Left lung (tissue), 4 donors: ENCODE measurements at regions not wholly inside any gene's neighbourhood (a gene's known extent, or its start where the extent isn't known, plus 50 kb on each side); places are given as distances from the start of the nearest gene placed in this dataset.

Experiments used
- ATAC-seq: fragments of 200-7000 bp; cut with Tn5 transposase; one replicate; pipeline ENCODE4 v1.9.1; 2020; ENCODE audit warnings: moderate library complexity
- DNase-seq, 4 donors: peaks; one replicate each; pipeline ENCODE4 v3.0.0-alpha.2; 2013 to 2020
- H3K27ac ChIP-seq, 2 donors: fragments of 200-600 bp; sonication (generic) in 1 of 2; one replicate each; pipeline versions ENCODE4 v1.5.0 to v1.8.0; 2020 to 2021
- H3K27me3 ChIP-seq, 2 donors: fragments of 200-600 bp; sonication (generic) in 1 of 2; one replicate each; pipeline versions ENCODE4 v1.5.0 to v1.8.0; 2020 to 2021
- H3K36me3 ChIP-seq, 2 donors: fragments of 200-600 bp; sonication (generic) in 1 of 2; one replicate each; pipeline versions ENCODE4 v1.5.0 to v1.8.0; 2020 to 2021
- H3K4me1 ChIP-seq, 2 donors: fragments of 200-600 bp; one replicate each; pipeline ENCODE4 v1.8.0; 2021
- H3K4me3 ChIP-seq, 2 donors: fragments of 200-600 bp; sonication (generic) in 1 of 2; one replicate each; pipeline versions ENCODE4 v1.5.0 to v1.8.0; 2020 to 2021; ENCODE audit warnings: mild to moderate bottlenecking in 1 of 2
- H3K9me3 ChIP-seq, 2 donors: fragments of 200-600 bp; sonication (generic) in 1 of 2; one replicate each; pipeline versions ENCODE4 v1.5.0 to v1.8.0; 2020 to 2021
- intact Hi-C, 2 donors: fragments of 100-400 bp; cut with DNase I; formaldehyde crosslinking; loops; one replicate each; pipeline versions ENCODE4 v1.11.2 to v1.14.2; 2022
- TF ChIP-seq, protein P1 (sequence below), 2 donors: fragments of 200-600 bp; sonication (generic) in 1 of 2; IDR thresholded peaks; one replicate each; pipeline versions ENCODE4 v1.5.0 to v1.8.0; 2021; ENCODE audit warnings: antibody characterized with exemption in 2 of 2
- donor health status: DM: no; HTN: yes; CAD: no.
- donor health status: DM: no; HTN: no; CAD: no.

DNA sequence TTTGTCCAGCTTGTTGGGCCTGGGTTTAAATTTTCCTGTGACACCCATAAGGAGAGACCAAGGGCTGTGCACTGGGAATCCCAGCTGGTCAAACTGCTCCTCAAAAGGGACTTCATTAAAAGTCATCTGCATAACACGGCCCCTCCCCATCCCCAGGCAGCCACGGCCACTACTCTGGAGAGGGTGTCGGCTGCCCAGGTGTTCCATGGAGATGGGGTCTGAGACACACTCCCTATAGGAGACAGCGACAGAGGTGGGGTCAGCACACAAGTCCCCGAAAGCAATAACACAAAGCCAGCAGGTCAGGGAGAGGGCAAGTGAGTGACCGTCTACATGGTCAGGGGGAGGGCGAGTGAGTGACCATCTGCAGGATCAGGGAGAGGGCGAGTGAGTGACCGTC lies 75.6 kb upstream of the BCL11B start:
- no peak for ATAC-seq
- TF ChIP-seq, protein P1, sequence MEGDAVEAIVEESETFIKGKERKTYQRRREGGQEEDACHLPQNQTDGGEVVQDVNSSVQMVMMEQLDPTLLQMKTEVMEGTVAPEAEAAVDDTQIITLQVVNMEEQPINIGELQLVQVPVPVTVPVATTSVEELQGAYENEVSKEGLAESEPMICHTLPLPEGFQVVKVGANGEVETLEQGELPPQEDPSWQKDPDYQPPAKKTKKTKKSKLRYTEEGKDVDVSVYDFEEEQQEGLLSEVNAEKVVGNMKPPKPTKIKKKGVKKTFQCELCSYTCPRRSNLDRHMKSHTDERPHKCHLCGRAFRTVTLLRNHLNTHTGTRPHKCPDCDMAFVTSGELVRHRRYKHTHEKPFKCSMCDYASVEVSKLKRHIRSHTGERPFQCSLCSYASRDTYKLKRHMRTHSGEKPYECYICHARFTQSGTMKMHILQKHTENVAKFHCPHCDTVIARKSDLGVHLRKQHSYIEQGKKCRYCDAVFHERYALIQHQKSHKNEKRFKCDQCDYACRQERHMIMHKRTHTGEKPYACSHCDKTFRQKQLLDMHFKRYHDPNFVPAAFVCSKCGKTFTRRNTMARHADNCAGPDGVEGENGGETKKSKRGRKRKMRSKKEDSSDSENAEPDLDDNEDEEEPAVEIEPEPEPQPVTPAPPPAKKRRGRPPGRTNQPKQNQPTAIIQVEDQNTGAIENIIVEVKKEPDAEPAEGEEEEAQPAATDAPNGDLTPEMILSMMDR (IDR thresholded peaks at IDR 0.05) = no peak

DNA sequence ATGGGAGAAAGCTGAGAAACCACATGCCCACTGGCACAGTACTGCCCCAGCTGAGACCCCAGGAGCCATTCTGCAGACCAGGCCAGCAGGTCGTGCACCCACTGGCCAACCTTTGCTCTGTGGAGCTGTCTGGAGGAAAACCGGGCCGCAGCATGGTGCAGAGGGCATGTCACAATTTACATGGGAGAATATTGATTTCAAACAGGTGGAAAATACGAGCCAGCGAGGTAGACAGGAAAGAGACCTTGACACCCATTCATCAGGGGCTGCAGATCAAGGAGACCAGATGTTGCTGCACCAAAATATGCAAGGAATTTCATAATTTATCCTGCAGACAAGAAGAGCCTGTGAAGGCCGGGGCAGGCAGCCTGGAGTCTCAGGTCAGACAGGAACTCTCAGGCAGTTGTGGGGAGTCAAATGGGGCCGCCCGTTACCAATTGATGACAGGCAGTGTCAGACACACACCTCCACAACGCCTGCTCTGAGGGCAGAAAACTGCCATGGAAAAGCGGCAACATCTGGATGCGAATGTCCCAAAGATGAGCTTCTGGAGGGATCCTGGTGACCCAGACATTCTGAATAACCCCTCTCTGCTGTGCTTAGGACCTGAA lies 74.6 kb upstream of the BCL11B start:
- Histone ChIP-seq H3K27me3 (peaks cover 0 to 25% of the 10 kb centered on the region in 2 donors), H3K4me3 (no peak overlapping the region), H3K4me1 (no peaks in the 10 kb centered on the region), H3K36me3 (no peaks in the 10 kb centered on the region), H3K27ac (no peak overlapping the region), H3K9me3 (no peaks in the 10 kb centered on the region)
- TF ChIP-seq, protein P1 (IDR thresholded peaks at IDR 0.05) = no peak
- ATAC-seq (no peak), DNase-seq (no peak)
- intact Hi-C loops = no loop called here

More for the DNA sequence above, 75.6 kb upstream of the BCL11B start:
- intact Hi-C loops = no loop called here
- H3K4me3 ChIP-seq = no peak overlapping the region
- H3K9me3 ChIP-seq = no peaks in the 10 kb centered on the region
- H3K36me3 ChIP-seq = no peaks in the 10 kb centered on the region
- no peak overlapping the region for H3K27ac ChIP-seq
- H3K4me1 ChIP-seq = no peaks in the 10 kb centered on the region
- peaks cover 0 to 30% of the 10 kb centered on the region in 2 donors for H3K27me3 ChIP-seq
- no peak for DNase-seq

DNA sequence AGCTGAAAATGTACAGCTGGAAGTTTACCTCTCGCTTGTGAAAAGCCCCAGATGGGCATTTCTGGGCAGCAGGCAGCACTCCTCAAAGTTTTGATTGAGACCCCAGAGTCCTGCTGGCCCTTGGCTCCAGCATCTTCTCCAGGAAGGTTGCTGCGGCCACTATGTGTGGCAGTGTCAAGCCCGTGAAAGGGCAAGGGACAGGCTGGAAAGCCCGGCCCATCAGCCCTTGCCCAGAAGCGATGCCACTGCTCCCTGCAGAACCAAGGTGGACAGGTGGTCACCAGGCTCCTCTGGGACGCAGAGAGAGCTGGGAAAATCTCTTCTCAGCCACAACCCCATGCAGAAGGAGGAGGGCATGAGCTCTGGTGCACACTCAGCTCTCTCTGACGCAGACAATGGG lies 73.5 kb upstream of the BCL11B start:
- Histone ChIP-seq H3K4me3 (no peak overlapping the region), H3K36me3 (no peaks in the 10 kb centered on the region), H3K27ac (no peak overlapping the region), H3K4me1 (no peaks in the 10 kb centered on the region), H3K27me3 (peaks cover 0 to 28% of the 10 kb centered on the region in 2 donors), H3K9me3 (no peaks in the 10 kb centered on the region)
- intact Hi-C loops = no loop called here
- DNase-seq (no peak), ATAC-seq (no peak)
- TF ChIP-seq, protein P1 (IDR thresholded peaks at IDR 0.05) = no peak

DNA sequence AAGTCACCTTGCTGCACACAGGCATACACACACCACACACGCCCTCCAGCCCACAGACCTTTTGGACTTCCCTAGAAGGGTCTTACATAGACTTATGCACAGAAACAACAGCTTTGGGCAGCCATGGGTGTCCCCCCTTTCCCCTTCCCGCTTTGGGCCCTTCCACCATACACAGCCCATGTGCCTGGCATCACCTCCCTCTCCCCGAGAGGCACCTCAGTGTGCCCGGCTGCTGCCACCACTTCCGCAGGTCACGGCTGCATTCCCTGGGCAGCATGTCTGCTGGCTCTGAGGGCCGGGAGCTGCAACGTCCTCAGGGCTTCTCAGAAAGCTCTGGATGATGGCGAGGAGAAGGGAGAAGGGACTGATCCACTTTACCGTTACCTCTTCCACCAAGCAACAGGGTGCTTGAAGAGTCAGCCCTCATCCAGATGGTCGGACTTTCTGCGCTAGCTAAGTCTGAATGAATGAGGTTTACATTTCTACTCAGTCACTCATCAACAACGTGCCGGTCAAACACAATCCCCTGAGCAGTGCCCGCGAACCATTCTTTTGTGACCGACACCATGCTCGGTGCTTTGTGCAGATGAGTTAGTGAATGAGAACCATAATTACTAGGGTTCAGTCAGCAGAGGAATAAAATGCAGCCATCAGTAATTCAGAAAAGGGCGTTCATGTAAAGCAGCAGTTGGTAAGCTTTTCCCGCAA lies 72.2 kb upstream of the BCL11B start:
- no peak for ATAC-seq
- no peaks in the 10 kb centered on the region for H3K36me3 ChIP-seq
- peaks cover 0 to 36% of the 10 kb centered on the region in 2 donors for H3K27me3 ChIP-seq
- DNase-seq = no peak
- TF ChIP-seq, protein P1 (IDR thresholded peaks at IDR 0.05) = no peak
- H3K4me3 ChIP-seq = no peak overlapping the region
- intact Hi-C loops = no loop called here
- no peak overlapping the region for H3K27ac ChIP-seq
- H3K9me3 ChIP-seq = peaks cover 0 to 4% of the 10 kb centered on the region in 2 donors
- no peaks in the 10 kb centered on the region for H3K4me1 ChIP-seq

DNA sequence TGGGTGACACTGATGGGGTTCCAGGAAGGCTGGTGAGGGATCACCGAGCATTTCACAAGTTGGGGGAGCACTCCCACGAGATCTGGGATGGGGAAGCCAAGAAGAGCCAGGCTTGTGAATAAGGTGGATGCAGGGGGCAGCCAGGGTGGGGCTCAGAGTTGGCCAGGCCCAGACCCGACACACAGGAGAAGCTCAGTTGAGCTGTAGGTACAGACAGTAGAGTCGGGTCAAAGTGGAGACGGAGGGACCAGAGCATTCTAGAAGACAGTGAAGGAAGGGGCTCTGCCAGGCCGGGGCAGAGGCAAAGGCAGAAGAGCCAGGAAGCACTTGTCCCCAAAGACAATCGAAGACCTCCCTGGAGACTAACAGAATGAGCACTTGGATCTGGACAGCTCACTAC lies 70.9 kb upstream of the BCL11B start:
- peaks cover 0 to 4% of the 10 kb centered on the region in 2 donors for H3K9me3 ChIP-seq
- ATAC-seq (no peak), DNase-seq (no peak)
- peaks cover 0 to 49% of the 10 kb centered on the region in 2 donors for H3K27me3 ChIP-seq
- no peak overlapping the region for H3K27ac ChIP-seq
- intact Hi-C loops = no loop called here
- H3K4me3 ChIP-seq = no peak overlapping the region
- TF ChIP-seq, protein P1 (IDR thresholded peaks at IDR 0.05) = no peak
- no peaks in the 10 kb centered on the region for H3K36me3 ChIP-seq
- H3K4me1 ChIP-seq = no peaks in the 10 kb centered on the region
